Esophagus muscularis mucosa (tissue), 3 donors: ENCODE measurements at regions not wholly inside any gene's neighbourhood (a gene's known extent, or its start where the extent isn't known, plus 50 kb on each side); places are given as distances from the start of the nearest gene placed in this dataset.

ENCODE experiments used
- POLR2A ChIP-seq: fragments of 450-650 bp; IDR thresholded peaks from one replicate; pipeline ENCODE4 v1.6.1; 2017; ENCODE audit warnings: antibody characterized with exemption, moderate library complexity, mild to moderate bottlenecking, low read depth
- TF ChIP-seq, protein P1 (sequence below), 3 experiments: fragments of 200-600 bp in 2 of 3; fragments of 450-650 bp in 1 of 3; sonication (generic) in 2 of 3; IDR thresholded peaks; one replicate each; pipeline ENCODE4 v1.5.1; 2017 to 2019; ENCODE audit warnings: antibody characterized with exemption in 3 of 3, mild to moderate bottlenecking in 2 of 3, moderate library complexity in 1 of 3

DNA sequence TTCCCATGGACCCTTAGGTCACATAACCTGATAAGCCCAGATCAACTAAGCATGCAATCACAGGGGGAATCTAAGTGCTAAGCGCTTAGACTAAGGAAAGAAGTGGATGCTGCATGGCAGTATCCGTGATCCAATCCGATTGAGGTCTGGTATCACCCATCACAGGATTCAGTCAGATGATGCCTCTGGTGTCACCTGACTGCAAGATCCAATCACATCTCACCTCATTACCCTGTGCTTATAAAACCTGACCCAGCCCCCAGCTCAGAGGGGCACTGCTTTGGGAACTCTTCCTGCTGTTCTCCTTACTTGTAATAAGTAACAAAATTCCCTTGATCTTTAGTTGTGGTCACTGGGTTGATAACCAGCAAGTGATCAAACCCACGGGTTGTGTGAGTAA lies 84.7 kb upstream of the TMEM168 start:
- TF ChIP-seq, protein P1, sequence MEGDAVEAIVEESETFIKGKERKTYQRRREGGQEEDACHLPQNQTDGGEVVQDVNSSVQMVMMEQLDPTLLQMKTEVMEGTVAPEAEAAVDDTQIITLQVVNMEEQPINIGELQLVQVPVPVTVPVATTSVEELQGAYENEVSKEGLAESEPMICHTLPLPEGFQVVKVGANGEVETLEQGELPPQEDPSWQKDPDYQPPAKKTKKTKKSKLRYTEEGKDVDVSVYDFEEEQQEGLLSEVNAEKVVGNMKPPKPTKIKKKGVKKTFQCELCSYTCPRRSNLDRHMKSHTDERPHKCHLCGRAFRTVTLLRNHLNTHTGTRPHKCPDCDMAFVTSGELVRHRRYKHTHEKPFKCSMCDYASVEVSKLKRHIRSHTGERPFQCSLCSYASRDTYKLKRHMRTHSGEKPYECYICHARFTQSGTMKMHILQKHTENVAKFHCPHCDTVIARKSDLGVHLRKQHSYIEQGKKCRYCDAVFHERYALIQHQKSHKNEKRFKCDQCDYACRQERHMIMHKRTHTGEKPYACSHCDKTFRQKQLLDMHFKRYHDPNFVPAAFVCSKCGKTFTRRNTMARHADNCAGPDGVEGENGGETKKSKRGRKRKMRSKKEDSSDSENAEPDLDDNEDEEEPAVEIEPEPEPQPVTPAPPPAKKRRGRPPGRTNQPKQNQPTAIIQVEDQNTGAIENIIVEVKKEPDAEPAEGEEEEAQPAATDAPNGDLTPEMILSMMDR (IDR thresholded peaks at IDR 0.05) = no peak
- TF ChIP-seq POLR2A = no peak
